T-cell (primary cell): ENCODE measurements at regions not wholly inside any gene's neighbourhood (a gene's known extent, or its start where the extent isn't known, plus 50 kb on each side); places are given as distances from the start of the nearest gene placed in this dataset.

Experiments
- ATAC-seq, 4 experiments: fragments of 200-7000 bp in 3 of 4; fragments of 150-1000 bp in 1 of 4; cut with Tn5 transposase; replicated peaks in 1 of 4; 1 replicate in 3 of 4; 2 replicates in 1 of 4; pipeline ENCODE4 v1.10.0; 2021; ENCODE audit warnings: moderate library complexity in 3 of 4, mild to moderate bottlenecking in 2 of 4, moderate number of reproducible peaks in 1 of 4
- CTCF ChIA-PET, 2 donors: fragments of 300-600 bp; sonication (Branson Sonifier 250); formaldehyde crosslinking; loops; one replicate each; lab custom pipeline; 2022; ENCODE audit warnings: antibody characterized with exemption in 2 of 2; lab: Charles Lee
- POLR2A ChIA-PET, 2 donors: fragments of 300-600 bp; sonication (Branson Sonifier 250); formaldehyde crosslinking; loops; one replicate each; lab custom pipeline; 2022; ENCODE audit warnings: antibody characterized with exemption in 2 of 2; lab: Charles Lee
- DNase-seq, 35 experiments: peaks; one replicate each; pipeline versions ENCODE4 v3.0.0 to v3.0.0-alpha.2; 2013 to 2023
- H3K27ac ChIP-seq: one replicate; pipeline ENCODE4 v1.5.1; 2013; ENCODE audit warnings: low read length
- H3K27me3 ChIP-seq, 2 experiments: replicated peaks in 1 of 2; 1 replicate in 1 of 2; 2 replicates in 1 of 2; pipeline versions ENCODE4 v1.6.1 to v1.7.0; 2013; ENCODE audit warnings: low read length in 1 of 2, mixed read lengths in 1 of 2; ENCODE audit not compliant: control insufficient read depth in 2 of 2, insufficient read depth in 2 of 2; ENCODE audit errors: extremely low read depth in 1 of 2
- H3K36me3 ChIP-seq, 2 donors: 1 replicate in 1 of 2; 2 replicates in 1 of 2; pipeline versions ENCODE4 v1.6.1 to v1.7.0; 2013; ENCODE audit warnings: low read length in 1 of 2; ENCODE audit not compliant: control insufficient read depth in 2 of 2, insufficient read depth in 1 of 2; ENCODE audit errors: extremely low read depth in 1 of 2
- H3K4me1 ChIP-seq, 2 experiments: 1 replicate in 1 of 2; 2 replicates in 1 of 2; pipeline versions ENCODE4 v1.6.1 to v1.7.0; 2013; ENCODE audit warnings: low read length in 2 of 2, mixed read lengths in 1 of 2; ENCODE audit not compliant: insufficient read depth in 2 of 2, control insufficient read depth in 1 of 2; ENCODE audit errors: extremely low read depth in 1 of 2
- H3K4me3 ChIP-seq, 2 donors: 1 replicate in 1 of 2; 2 replicates in 1 of 2; pipeline versions ENCODE4 v1.5.1 to v1.7.0; 2013; ENCODE audit warnings: mild to moderate bottlenecking in 2 of 2, low read length in 1 of 2, moderate library complexity in 1 of 2; ENCODE audit not compliant: control insufficient read depth in 1 of 2; ENCODE audit errors: extremely low read depth in 1 of 2
- H3K9me3 ChIP-seq: 2 replicates; pipeline ENCODE4 v1.7.0; 2013
- H3K27ac Mint-ChIP-seq, 2 donors: one replicate each; pipeline ENCODE4 v1.8.0; 2020 to 2021; ENCODE audit warnings: mild to moderate bottlenecking in 2 of 2, mixed read lengths in 2 of 2
- H3K27me3 Mint-ChIP-seq, 2 donors: one replicate each; pipeline ENCODE4 v1.8.0; 2021 to 2022; ENCODE audit warnings: mixed read lengths in 2 of 2
- H3K36me3 Mint-ChIP-seq: one replicate; pipeline ENCODE4 v1.8.0; 2021; ENCODE audit warnings: mixed read lengths
- H3K4me1 Mint-ChIP-seq, 3 donors: one replicate each; pipeline ENCODE4 v1.8.0; 2020 to 2022; ENCODE audit warnings: mixed read lengths in 3 of 3, mild to moderate bottlenecking in 1 of 3
- H3K4me3 Mint-ChIP-seq, 3 donors: one replicate each; pipeline ENCODE4 v1.8.0; 2020 to 2022; ENCODE audit warnings: mild to moderate bottlenecking in 3 of 3, mixed read lengths in 3 of 3, moderate library complexity in 3 of 3
- H3K9me3 Mint-ChIP-seq, 3 donors: one replicate each; pipeline ENCODE4 v1.8.0; 2020 to 2022; ENCODE audit warnings: mixed read lengths in 3 of 3
- WGBS: methylation state at CpG from one replicate; pipeline ENCODE4 v1.1.5; 2013; ENCODE audit warnings: missing lambda C conversion rate; ENCODE audit not compliant: insufficient coverage; 5-methylcytosine and 5-hydroxymethylcytosine counted together

GRCh38 chrX:35722128-35722527 is 76.0 kb upstream of the MAGEB16 start:
- Histone ChIP-seq H3K4me3 (no peak overlapping the region), H3K27me3 (no peaks in the 10 kb centered on the region), H3K4me1 (no peaks in the 10 kb centered on the region), H3K9me3 (no peaks in the 10 kb centered on the region), H3K36me3 (no peaks in the 10 kb centered on the region), H3K27ac (no peak overlapping the region)
- H3K27ac Mint-ChIP-seq, result no peak overlapping the region
- no peaks in the 10 kb centered on the region for H3K4me1 Mint-ChIP-seq
- WGBS, result 60% methylated on average over 1 of the region's 5 CpGs
- POLR2A ChIA-PET, result no interaction called here
- no peak for ATAC-seq
- CTCF ChIA-PET, result no interaction called here
- H3K36me3 Mint-ChIP-seq, result no peaks in the 10 kb centered on the region
- peaks cover 0 to 3% (median 0%) of the 10 kb centered on the region in 3 donors for H3K9me3 Mint-ChIP-seq
- H3K4me3 Mint-ChIP-seq, result no peak overlapping the region
- peaks cover 0 to 4% of the 10 kb centered on the region in 2 donors for H3K27me3 Mint-ChIP-seq
- no peak for DNase-seq

DNA sequence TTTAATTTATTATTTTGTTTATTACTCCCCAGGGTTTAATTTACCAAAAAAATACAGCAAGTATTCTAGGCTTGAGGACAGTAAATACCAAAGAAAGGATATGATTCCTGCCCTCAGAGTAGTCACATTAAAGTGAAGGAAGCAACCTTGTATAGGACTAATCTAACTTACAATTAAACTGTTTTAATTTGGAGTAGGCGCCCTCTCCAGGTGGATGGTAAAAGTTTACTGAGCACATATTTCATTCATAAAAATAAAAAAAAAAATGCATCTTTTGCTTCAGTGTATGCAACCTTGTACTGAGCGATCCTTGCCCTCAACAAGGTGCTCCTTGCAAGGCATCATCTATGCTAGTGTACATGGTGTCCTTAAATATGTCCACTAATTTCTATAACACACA is 72.0 kb upstream of the MAGEB16 start:
- ATAC-seq, result no peak
- Histone ChIP-seq H3K27ac (no peak overlapping the region), H3K27me3 (no peaks in the 10 kb centered on the region), H3K9me3 (no peaks in the 10 kb centered on the region), H3K4me3 (no peak overlapping the region), H3K4me1 (no peaks in the 10 kb centered on the region), H3K36me3 (no peaks in the 10 kb centered on the region)
- peaks cover 0 to 4% of the 10 kb centered on the region in 2 donors for H3K27me3 Mint-ChIP-seq
- ChIA-PET POLR2A (no interaction called here), CTCF (no interaction called here)
- peaks cover 0 to 6% (median 3%) of the 10 kb centered on the region in 3 donors for H3K9me3 Mint-ChIP-seq
- no peaks in the 10 kb centered on the region for H3K4me1 Mint-ChIP-seq
- H3K27ac Mint-ChIP-seq, result no peak overlapping the region
- no CpG with 5 or more reads among the region's 2 CpGs for WGBS
- no peaks in the 10 kb centered on the region for H3K36me3 Mint-ChIP-seq
- no peak for DNase-seq
- H3K4me3 Mint-ChIP-seq, result no peak overlapping the region

DNA sequence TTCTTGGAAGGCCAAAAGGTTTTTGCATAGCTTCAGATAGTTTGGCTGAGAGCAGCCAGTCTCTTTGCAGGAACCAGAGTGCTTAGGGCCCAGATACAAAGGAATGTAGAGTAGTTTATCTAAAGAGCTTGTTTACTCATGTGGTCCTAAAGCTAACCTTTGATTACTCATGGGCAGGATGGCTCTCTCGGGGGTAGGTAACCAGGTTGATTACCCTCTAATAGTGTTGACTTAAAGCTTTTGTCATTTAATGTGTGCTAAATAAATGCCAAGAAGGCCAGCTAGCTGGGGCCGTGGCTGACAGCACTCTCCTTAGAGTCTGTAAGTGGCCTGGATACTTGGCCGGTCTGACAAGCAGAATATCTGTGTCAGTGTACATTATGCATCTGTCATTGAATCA is 69.7 kb upstream of the MAGEB16 start:
- Histone ChIP-seq H3K27me3 (no peaks in the 10 kb centered on the region), H3K4me1 (no peaks in the 10 kb centered on the region), H3K9me3 (no peaks in the 10 kb centered on the region), H3K27ac (no peak overlapping the region), H3K4me3 (no peak overlapping the region), H3K36me3 (no peaks in the 10 kb centered on the region)
- no peak for ATAC-seq
- peaks cover 0 to 9% (median 7%) of the 10 kb centered on the region in 3 donors for H3K9me3 Mint-ChIP-seq
- peaks cover 0 to 4% of the 10 kb centered on the region in 2 donors for H3K27me3 Mint-ChIP-seq
- no peak overlapping the region for H3K27ac Mint-ChIP-seq
- H3K4me3 Mint-ChIP-seq, result no peak overlapping the region
- WGBS, result 100% methylated on average over 1 of the region's 3 CpGs
- ChIA-PET POLR2A (no interaction called here), CTCF (no interaction called here)
- no peaks in the 10 kb centered on the region for H3K4me1 Mint-ChIP-seq
- H3K36me3 Mint-ChIP-seq, result no peaks in the 10 kb centered on the region
- no peak for DNase-seq

- no peak for DNase-seq
- CTCF ChIA-PET, result interaction anchor here in 1 of 2 donors (0.6 kb wide), 1 partner anchor 796 kb away, joined by 3 read pairs; no protein-coding TSS in a partner anchor
- ATAC-seq, result no peak
- Histone ChIP-seq H3K27me3 (no peaks in the 10 kb centered on the region), H3K9me3 (no peaks in the 10 kb centered on the region), H3K27ac (no peak overlapping the region), H3K4me3 (no peak overlapping the region), H3K36me3 (no peaks in the 10 kb centered on the region), H3K4me1 (no peaks in the 10 kb centered on the region)
- WGBS, result 70% methylated on average over 2 of the region's 7 CpGs
- no peak overlapping the region for H3K4me3 Mint-ChIP-seq
- H3K9me3 Mint-ChIP-seq, result peaks cover 0 to 9% (median 3%) of the 10 kb centered on the region in 3 donors
- POLR2A ChIA-PET, result no interaction called here
- H3K27me3 Mint-ChIP-seq, result no peaks in the 10 kb centered on the region
- no peaks in the 10 kb centered on the region for H3K36me3 Mint-ChIP-seq
- no peak overlapping the region for H3K27ac Mint-ChIP-seq
- no peaks in the 10 kb centered on the region for H3K4me1 Mint-ChIP-seq
These were observed 64.3 kb upstream of the MAGEB16 start for GRCh38 chrX:35733879-35734278.

- H3K9me3 Mint-ChIP-seq, result no peaks in the 10 kb centered on the region
- no peak for DNase-seq
- H3K4me3 Mint-ChIP-seq, result no peak overlapping the region
- Histone ChIP-seq H3K4me3 (no peak overlapping the region), H3K4me1 (no peaks in the 10 kb centered on the region), H3K36me3 (no peaks in the 10 kb centered on the region), H3K27me3 (no peaks in the 10 kb centered on the region), H3K9me3 (no peaks in the 10 kb centered on the region), H3K27ac (no peak overlapping the region)
- peaks cover 0 to 4% of the 10 kb centered on the region in 2 donors for H3K27me3 Mint-ChIP-seq
- H3K36me3 Mint-ChIP-seq, result no peaks in the 10 kb centered on the region
- no peak for ATAC-seq
- CTCF ChIA-PET, result no interaction called here
- POLR2A ChIA-PET, result no interaction called here
- WGBS, result no CpG with 5 or more reads among the region's 1 CpG
- H3K27ac Mint-ChIP-seq, result no peak overlapping the region
- no peaks in the 10 kb centered on the region for H3K4me1 Mint-ChIP-seq
These were observed 57.0 kb upstream of the MAGEB16 start for GRCh38 chrX:35741142-35741541.

DNA sequence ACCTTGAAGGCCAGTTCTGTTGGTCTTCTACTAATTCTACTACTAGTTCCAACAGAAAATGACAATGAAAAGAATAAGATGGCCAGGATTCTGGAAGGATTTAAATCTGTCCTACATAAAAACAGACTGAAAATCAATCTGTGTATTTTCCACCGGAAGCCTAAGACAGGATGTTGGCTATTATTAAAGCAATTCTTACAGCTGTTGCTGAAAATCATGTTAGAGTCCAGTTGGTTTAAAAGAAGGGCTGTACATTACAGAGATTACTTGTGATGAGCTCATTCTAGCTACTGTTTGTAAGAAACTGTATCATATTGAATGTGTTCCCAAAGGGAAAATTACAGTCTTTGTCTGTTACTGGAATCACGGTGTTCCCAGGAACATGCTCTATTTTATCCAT is 54.8 kb upstream of the MAGEB16 start:
- Mint-ChIP-seq H3K4me3 (no peak overlapping the region), H3K27me3 (peaks cover 0 to 4% of the 10 kb centered on the region in 2 donors), H3K36me3 (no peaks in the 10 kb centered on the region), H3K27ac (no peak overlapping the region), H3K4me1 (no peaks in the 10 kb centered on the region), H3K9me3 (no peaks in the 10 kb centered on the region)
- Histone ChIP-seq H3K27me3 (no peaks in the 10 kb centered on the region), H3K36me3 (no peaks in the 10 kb centered on the region), H3K9me3 (no peaks in the 10 kb centered on the region), H3K4me1 (no peaks in the 10 kb centered on the region), H3K4me3 (no peak overlapping the region), H3K27ac (no peak overlapping the region)
- DNase-seq (no peak), ATAC-seq (no peak)
- POLR2A ChIA-PET, result no interaction called here
- CTCF ChIA-PET, result no interaction called here
- no CpG with 5 or more reads among the region's 2 CpGs for WGBS
